Neural progenitor cell (in vitro differentiated cells): ENCODE measurements at regions not wholly inside any gene's neighbourhood (a gene's known extent, or its start where the extent isn't known, plus 50 kb on each side); places are given as distances from the start of the nearest gene placed in this dataset.

ENCODE experiments used
- EZH2 ChIP-seq: fragments of 200-600 bp; sonication (generic); IDR thresholded peaks from 2 replicates; pipeline ENCODE4 v1.6.1; 2017; ENCODE audit warnings: antibody characterized with exemption, mild to moderate bottlenecking, moderate library complexity
- EZH2phosphoT487 ChIP-seq: fragments of 200-600 bp; sonication (generic); IDR thresholded peaks from 2 replicates; pipeline ENCODE4 v1.6.1; 2017; ENCODE audit warnings: antibody characterized with exemption
- TF ChIP-seq, protein P1 (sequence below): fragments of 200-600 bp; sonication (generic); IDR thresholded peaks from 2 replicates; pipeline ENCODE4 v1.5.1; 2017; ENCODE audit warnings: antibody characterized with exemption, mild to moderate bottlenecking

DNA sequence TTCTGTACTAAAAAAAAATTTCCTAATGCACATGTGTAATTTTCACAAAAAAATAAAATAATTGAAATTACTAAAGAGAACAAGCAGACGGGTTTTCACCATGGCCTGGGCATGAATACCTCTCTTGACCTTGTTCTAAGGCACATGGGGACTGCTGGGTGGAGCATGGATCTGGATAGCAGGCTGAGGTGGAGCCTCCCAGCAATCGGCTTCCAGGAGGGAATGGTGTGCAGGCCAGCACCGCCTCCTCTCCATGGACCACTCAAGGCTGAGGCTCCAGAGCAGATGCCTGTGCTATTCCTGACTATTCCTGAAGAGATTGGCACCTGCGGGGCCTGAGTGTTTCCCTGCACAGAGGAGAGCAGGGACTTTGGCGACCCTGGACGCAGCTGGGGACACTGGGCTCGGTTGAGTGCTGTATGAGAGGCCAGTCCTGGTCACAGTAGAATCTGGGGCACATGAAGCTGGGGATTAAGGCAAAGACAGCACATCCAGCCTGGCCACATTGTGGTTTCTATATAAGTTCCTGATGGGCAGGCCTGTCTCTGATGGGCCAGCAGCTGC, 963.6 kb downstream of the BRD1 start:
- TF ChIP-seq EZH2 (no peak), EZH2phosphoT487 (no peak)
- TF ChIP-seq, protein P1, sequence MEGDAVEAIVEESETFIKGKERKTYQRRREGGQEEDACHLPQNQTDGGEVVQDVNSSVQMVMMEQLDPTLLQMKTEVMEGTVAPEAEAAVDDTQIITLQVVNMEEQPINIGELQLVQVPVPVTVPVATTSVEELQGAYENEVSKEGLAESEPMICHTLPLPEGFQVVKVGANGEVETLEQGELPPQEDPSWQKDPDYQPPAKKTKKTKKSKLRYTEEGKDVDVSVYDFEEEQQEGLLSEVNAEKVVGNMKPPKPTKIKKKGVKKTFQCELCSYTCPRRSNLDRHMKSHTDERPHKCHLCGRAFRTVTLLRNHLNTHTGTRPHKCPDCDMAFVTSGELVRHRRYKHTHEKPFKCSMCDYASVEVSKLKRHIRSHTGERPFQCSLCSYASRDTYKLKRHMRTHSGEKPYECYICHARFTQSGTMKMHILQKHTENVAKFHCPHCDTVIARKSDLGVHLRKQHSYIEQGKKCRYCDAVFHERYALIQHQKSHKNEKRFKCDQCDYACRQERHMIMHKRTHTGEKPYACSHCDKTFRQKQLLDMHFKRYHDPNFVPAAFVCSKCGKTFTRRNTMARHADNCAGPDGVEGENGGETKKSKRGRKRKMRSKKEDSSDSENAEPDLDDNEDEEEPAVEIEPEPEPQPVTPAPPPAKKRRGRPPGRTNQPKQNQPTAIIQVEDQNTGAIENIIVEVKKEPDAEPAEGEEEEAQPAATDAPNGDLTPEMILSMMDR, result no peak
